OCI-LY3 (cell line): ENCODE measurements at regions not wholly inside any gene's neighbourhood (a gene's known extent, or its start where the extent isn't known, plus 50 kb on each side); places are given as distances from the start of the nearest gene placed in this dataset.

ENCODE experiments used
- EZH2phosphoT487 ChIP-seq: fragments of 200-600 bp; shearing (Covaris generic); IDR thresholded peaks from 2 replicates; pipeline ENCODE4 v1.6.1; 2018; ENCODE audit warnings: antibody characterized with exemption, mixed run types, low read depth
- TF ChIP-seq, protein P1 (sequence below): fragments of 200-600, 300-600 bp; sonication (generic); IDR thresholded peaks from 2 replicates; pipeline ENCODE4 v1.5.1; 2014; ENCODE audit warnings: antibody characterized with exemption, low read length, low read depth

DNA sequence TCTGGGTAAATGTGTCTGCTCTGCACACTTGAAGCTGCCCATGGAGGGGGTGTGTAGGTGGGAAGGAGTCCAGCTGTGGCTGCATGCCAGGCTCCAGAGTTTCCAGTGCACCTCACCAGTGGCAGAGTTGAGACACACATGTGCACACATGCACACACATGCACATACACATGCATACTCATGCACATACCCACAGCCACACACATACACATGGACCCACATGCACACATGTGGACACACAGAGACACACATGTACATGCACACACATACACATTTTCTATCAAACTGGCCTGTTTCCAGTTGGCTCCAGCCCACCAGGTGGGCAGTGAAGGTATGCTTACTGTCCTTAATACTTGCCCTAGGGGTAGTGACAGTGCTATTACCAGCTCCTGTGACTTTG is 99.7 kb downstream of the RAMP3 start:
- TF ChIP-seq, protein P1, sequence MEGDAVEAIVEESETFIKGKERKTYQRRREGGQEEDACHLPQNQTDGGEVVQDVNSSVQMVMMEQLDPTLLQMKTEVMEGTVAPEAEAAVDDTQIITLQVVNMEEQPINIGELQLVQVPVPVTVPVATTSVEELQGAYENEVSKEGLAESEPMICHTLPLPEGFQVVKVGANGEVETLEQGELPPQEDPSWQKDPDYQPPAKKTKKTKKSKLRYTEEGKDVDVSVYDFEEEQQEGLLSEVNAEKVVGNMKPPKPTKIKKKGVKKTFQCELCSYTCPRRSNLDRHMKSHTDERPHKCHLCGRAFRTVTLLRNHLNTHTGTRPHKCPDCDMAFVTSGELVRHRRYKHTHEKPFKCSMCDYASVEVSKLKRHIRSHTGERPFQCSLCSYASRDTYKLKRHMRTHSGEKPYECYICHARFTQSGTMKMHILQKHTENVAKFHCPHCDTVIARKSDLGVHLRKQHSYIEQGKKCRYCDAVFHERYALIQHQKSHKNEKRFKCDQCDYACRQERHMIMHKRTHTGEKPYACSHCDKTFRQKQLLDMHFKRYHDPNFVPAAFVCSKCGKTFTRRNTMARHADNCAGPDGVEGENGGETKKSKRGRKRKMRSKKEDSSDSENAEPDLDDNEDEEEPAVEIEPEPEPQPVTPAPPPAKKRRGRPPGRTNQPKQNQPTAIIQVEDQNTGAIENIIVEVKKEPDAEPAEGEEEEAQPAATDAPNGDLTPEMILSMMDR, result no peak
- TF ChIP-seq EZH2phosphoT487, result no peak
